Activated naive CD8-positive, alpha-beta T cell treated with anti-CD3 and anti-CD28 coated beads, Interleukin-2, amount 10 ng/mL, durations not matched to agents 7 days and 5 days (primary cell): ENCODE measurements at regions not wholly inside any gene's neighbourhood (a gene's known extent, or its start where the extent isn't known, plus 50 kb on each side); places are given as distances from the start of the nearest gene placed in this dataset.
"Not testable (repeated sequence)": the region's sequence is repeated elsewhere in the genome, so short reads cannot be mapped to it uniquely, and the experiment has no call there.

Experiments
- ATAC-seq: fragments of 150-1000 bp; cut with Tn5 transposase; one replicate; pipeline ENCODE4 v1.10.0; 2021; ENCODE audit warnings: low read depth, moderate library complexity
- POLR2A ChIA-PET: fragments of 350-600 bp; sonication (Branson Sonifier 250); formaldehyde crosslinking; loops from one replicate; lab custom pipeline; 2021; ENCODE audit warnings: antibody characterized with exemption; lab: Charles Lee
- DNase-seq: peaks from one replicate; pipeline ENCODE4 v3.0.0; 2021
- H3K27ac Mint-ChIP-seq: one replicate; pipeline ENCODE4 v1.8.0; 2022; ENCODE audit warnings: mild to moderate bottlenecking, mixed read lengths
- H3K27me3 Mint-ChIP-seq: one replicate; pipeline ENCODE4 v1.8.0; 2022; ENCODE audit warnings: mild to moderate bottlenecking, moderate library complexity, mixed read lengths
- H3K36me3 Mint-ChIP-seq: one replicate; pipeline ENCODE4 v1.8.0; 2021; ENCODE audit warnings: mild to moderate bottlenecking, mixed read lengths
- H3K4me1 Mint-ChIP-seq: one replicate; pipeline ENCODE4 v1.8.0; 2021; ENCODE audit warnings: mixed read lengths
- H3K4me3 Mint-ChIP-seq: one replicate; pipeline ENCODE4 v1.8.0; 2022; ENCODE audit warnings: mild to moderate bottlenecking, moderate library complexity, mixed read lengths
- H3K9me3 Mint-ChIP-seq: one replicate; pipeline ENCODE4 v1.8.0; 2021; ENCODE audit warnings: mixed read lengths

- H3K36me3 Mint-ChIP-seq, H3K27me3 Mint-ChIP-seq, POLR2A ChIA-PET, H3K9me3 Mint-ChIP-seq: not testable (repeated sequence)
- Mint-ChIP-seq H3K4me3 (peak overlapping the region; percentile 67), H3K4me1 (peaks cover 27% of the 10 kb centered on the region), H3K27ac (peak overlapping the region; percentile 27)
- ATAC-seq (peak; percentile 69), DNase-seq (peak; percentile 72)
Measured at GRCh38 chr14:106766551-106767277, 1240.3 kb downstream of the TMEM121 start.

- H3K27ac Mint-ChIP-seq, H3K36me3 Mint-ChIP-seq, DNase-seq, POLR2A ChIA-PET, H3K9me3 Mint-ChIP-seq, H3K4me3 Mint-ChIP-seq, H3K27me3 Mint-ChIP-seq, ATAC-seq: not testable (repeated sequence)
- peaks cover 27% of the 10 kb centered on the region for H3K4me1 Mint-ChIP-seq
Measured at GRCh38 chr14:106768230-106768629, 1241.8 kb downstream of the TMEM121 start.

GRCh38 chr14:106768972-106769700, 1242.8 kb downstream of the TMEM121 start:
- H3K4me1 Mint-ChIP-seq = peaks cover 27% of the 10 kb centered on the region
- POLR2A ChIA-PET, H3K4me3 Mint-ChIP-seq, DNase-seq, H3K36me3 Mint-ChIP-seq, ATAC-seq, H3K9me3 Mint-ChIP-seq, H3K27me3 Mint-ChIP-seq: not testable (repeated sequence)
- peak overlapping the region; percentile 46 for H3K27ac Mint-ChIP-seq

GRCh38 chr14:106770158-106770672, 1243.8 kb downstream of the TMEM121 start:
- DNase-seq, H3K4me3 Mint-ChIP-seq, H3K27me3 Mint-ChIP-seq, POLR2A ChIA-PET, H3K27ac Mint-ChIP-seq, H3K36me3 Mint-ChIP-seq, H3K9me3 Mint-ChIP-seq: not testable (repeated sequence)
- peaks cover 28% of the 10 kb centered on the region for H3K4me1 Mint-ChIP-seq
- peak; percentile 57 for ATAC-seq

GRCh38 chr14:106774889-106775480, 1248.6 kb downstream of the TMEM121 start:
- H3K9me3 Mint-ChIP-seq, H3K4me3 Mint-ChIP-seq, POLR2A ChIA-PET, H3K27ac Mint-ChIP-seq, H3K36me3 Mint-ChIP-seq: not testable (repeated sequence)
- peak; percentile 90 for DNase-seq
- Mint-ChIP-seq H3K4me1 (peaks cover 11% of the 10 kb centered on the region), H3K27me3 (peaks cover 12% of the 10 kb centered on the region)
- peak; percentile 54 for ATAC-seq

- peaks cover 10% of the 10 kb centered on the region for H3K27me3 Mint-ChIP-seq
- POLR2A ChIA-PET = no interaction called here
- H3K36me3 Mint-ChIP-seq = no peaks in the 10 kb centered on the region
- no peak for ATAC-seq
- peaks cover 2% of the 10 kb centered on the region for H3K9me3 Mint-ChIP-seq
- no peak for DNase-seq
- no peak overlapping the region for H3K4me3 Mint-ChIP-seq
- H3K27ac Mint-ChIP-seq = no peak overlapping the region
- peaks cover 8% of the 10 kb centered on the region for H3K4me1 Mint-ChIP-seq
Measured at GRCh38 chr14:106776395-106776983, 1250.1 kb downstream of the TMEM121 start.

GRCh38 chr14:106778986-106779385, 1252.6 kb downstream of the TMEM121 start:
- Mint-ChIP-seq H3K27me3 (peaks cover 26% of the 10 kb centered on the region), H3K27ac (no peak overlapping the region), H3K9me3 (peaks cover 2% of the 10 kb centered on the region), H3K4me1 (peaks cover 8% of the 10 kb centered on the region), H3K4me3 (no peak overlapping the region), H3K36me3 (no peaks in the 10 kb centered on the region)
- no peak for ATAC-seq
- POLR2A ChIA-PET = no interaction called here
- no peak for DNase-seq

GRCh38 chr14:106786697-106787096, 1260.3 kb downstream of the TMEM121 start:
- no peak for ATAC-seq
- H3K4me3 Mint-ChIP-seq = no peak overlapping the region

GRCh38 chr14:106787626-106788025, 1261.2 kb downstream of the TMEM121 start:
- ATAC-seq = no peak
- Mint-ChIP-seq H3K4me1 (peaks cover 11% of the 10 kb centered on the region), H3K4me3 (no peak overlapping the region), H3K36me3 (no peaks in the 10 kb centered on the region), H3K27ac (no peak overlapping the region), H3K9me3 (no peaks in the 10 kb centered on the region), H3K27me3 (peaks cover 19% of the 10 kb centered on the region)
- DNase-seq = no peak
- POLR2A ChIA-PET = no interaction called here

More at GRCh38 chr14:106786697-106787096, 1260.3 kb downstream of the TMEM121 start:
- no peak for DNase-seq
- H3K36me3 Mint-ChIP-seq = no peaks in the 10 kb centered on the region
- H3K4me1 Mint-ChIP-seq = peaks cover 11% of the 10 kb centered on the region
- H3K27me3 Mint-ChIP-seq = peaks cover 26% of the 10 kb centered on the region
- no peak overlapping the region for H3K27ac Mint-ChIP-seq
- no peaks in the 10 kb centered on the region for H3K9me3 Mint-ChIP-seq
- POLR2A ChIA-PET = no interaction called here

GRCh38 chr14:106788534-106788933, 1262.2 kb downstream of the TMEM121 start:
- DNase-seq = no peak
- peaks cover 15% of the 10 kb centered on the region for H3K27me3 Mint-ChIP-seq
- ATAC-seq = no peak
- H3K4me3 Mint-ChIP-seq = peak overlapping the region; percentile 25
- peaks cover 11% of the 10 kb centered on the region for H3K4me1 Mint-ChIP-seq
- no peak overlapping the region for H3K27ac Mint-ChIP-seq
- no peaks in the 10 kb centered on the region for H3K36me3 Mint-ChIP-seq
- no peaks in the 10 kb centered on the region for H3K9me3 Mint-ChIP-seq
- POLR2A ChIA-PET = no interaction called here

GRCh38 chr14:106789318-106789717, 1262.9 kb downstream of the TMEM121 start:
- POLR2A ChIA-PET = no interaction called here
- H3K4me3 Mint-ChIP-seq = no peak overlapping the region
- H3K27me3 Mint-ChIP-seq = peaks cover 20% of the 10 kb centered on the region
- no peaks in the 10 kb centered on the region for H3K9me3 Mint-ChIP-seq
- ATAC-seq (no peak), DNase-seq (no peak)
- H3K36me3 Mint-ChIP-seq = no peaks in the 10 kb centered on the region
- peaks cover 11% of the 10 kb centered on the region for H3K4me1 Mint-ChIP-seq
- no peak overlapping the region for H3K27ac Mint-ChIP-seq

GRCh38 chr14:106790189-106791036, 1264.0 kb downstream of the TMEM121 start:
- Mint-ChIP-seq H3K27me3 (peaks cover 24% of the 10 kb centered on the region), H3K4me1 (peaks cover 11% of the 10 kb centered on the region), H3K27ac (no peak overlapping the region), H3K9me3 (no peaks in the 10 kb centered on the region), H3K4me3 (no peak overlapping the region), H3K36me3 (no peaks in the 10 kb centered on the region)
- POLR2A ChIA-PET = no interaction called here
- ATAC-seq (peak; percentile 71), DNase-seq (peak; percentile 82)
